Esophagus muscularis mucosa (tissue), 3 donors: ENCODE measurements at regions not wholly inside any gene's neighbourhood (a gene's known extent, or its start where the extent isn't known, plus 50 kb on each side); places are given as distances from the start of the nearest gene placed in this dataset.

Source experiments
- POLR2A ChIP-seq: fragments of 450-650 bp; IDR thresholded peaks from one replicate; pipeline ENCODE4 v1.6.1; 2017; ENCODE audit warnings: antibody characterized with exemption, moderate library complexity, mild to moderate bottlenecking, low read depth
- TF ChIP-seq, protein P1 (sequence below), 3 experiments: fragments of 200-600 bp in 2 of 3; fragments of 450-650 bp in 1 of 3; sonication (generic) in 2 of 3; IDR thresholded peaks; one replicate each; pipeline ENCODE4 v1.5.1; 2017 to 2019; ENCODE audit warnings: antibody characterized with exemption in 3 of 3, mild to moderate bottlenecking in 2 of 3, moderate library complexity in 1 of 3

DNA sequence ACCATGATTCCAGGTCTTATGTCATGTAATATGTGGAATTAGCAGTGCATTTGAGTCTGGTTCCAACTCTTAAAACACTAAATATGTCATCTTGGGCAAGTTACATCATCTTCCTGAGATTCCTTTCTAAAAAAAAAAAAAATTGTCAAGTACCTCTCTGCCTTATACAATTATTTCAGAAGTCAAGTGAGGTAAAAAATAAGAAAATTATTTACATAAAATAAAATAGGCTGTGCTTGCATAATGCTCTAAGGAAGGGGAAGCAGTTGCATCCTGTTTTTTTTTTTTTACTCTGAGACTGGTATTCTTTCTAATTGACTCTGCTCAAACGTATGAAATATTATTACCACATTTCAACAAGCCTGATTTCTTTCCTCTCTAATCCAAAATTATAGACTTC lies 55.1 kb upstream of the SEMA3A start:
- no peak for TF ChIP-seq POLR2A
- TF ChIP-seq, protein P1, sequence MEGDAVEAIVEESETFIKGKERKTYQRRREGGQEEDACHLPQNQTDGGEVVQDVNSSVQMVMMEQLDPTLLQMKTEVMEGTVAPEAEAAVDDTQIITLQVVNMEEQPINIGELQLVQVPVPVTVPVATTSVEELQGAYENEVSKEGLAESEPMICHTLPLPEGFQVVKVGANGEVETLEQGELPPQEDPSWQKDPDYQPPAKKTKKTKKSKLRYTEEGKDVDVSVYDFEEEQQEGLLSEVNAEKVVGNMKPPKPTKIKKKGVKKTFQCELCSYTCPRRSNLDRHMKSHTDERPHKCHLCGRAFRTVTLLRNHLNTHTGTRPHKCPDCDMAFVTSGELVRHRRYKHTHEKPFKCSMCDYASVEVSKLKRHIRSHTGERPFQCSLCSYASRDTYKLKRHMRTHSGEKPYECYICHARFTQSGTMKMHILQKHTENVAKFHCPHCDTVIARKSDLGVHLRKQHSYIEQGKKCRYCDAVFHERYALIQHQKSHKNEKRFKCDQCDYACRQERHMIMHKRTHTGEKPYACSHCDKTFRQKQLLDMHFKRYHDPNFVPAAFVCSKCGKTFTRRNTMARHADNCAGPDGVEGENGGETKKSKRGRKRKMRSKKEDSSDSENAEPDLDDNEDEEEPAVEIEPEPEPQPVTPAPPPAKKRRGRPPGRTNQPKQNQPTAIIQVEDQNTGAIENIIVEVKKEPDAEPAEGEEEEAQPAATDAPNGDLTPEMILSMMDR (IDR thresholded peaks at IDR 0.05), result no peak
